ENCODE measurements at regions not wholly inside any gene's neighbourhood (a gene's known extent, or its start where the extent isn't known, plus 50 kb on each side); places are given as distances from the start of the nearest gene placed in this dataset.

DNA sequence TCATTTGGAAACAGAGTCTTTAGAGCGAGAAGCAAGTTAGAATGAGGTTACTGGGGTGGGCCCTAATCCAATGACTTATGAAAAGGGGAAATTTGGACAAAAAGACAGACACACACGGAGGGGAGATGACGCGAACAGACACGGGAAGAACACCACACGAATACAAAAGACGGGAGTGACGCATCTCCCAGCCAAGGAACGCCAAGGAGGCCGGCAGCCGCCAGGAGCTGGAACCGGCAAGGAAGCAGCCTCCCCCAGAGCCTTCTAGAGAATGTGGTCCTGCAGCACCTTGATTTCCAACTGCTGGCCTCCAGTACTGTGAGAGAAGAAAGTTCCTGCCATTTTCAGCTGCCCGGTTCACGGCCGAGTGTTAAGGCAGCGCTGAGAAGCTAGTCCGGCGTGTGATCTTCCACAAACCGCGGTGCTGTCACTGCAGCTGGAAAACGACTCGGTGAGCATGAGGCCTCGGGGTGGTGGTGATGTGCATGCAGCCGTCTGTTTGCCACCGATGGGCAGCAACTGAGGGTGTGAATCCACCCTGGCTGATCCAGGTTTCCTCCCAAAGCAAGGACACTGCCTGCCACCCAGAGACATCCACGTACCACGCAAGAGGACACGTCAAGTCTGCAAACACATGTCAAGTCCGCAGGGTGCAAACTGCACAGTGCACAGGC is 124.5 kb downstream of the NCOR2 start:
- TF ChIP-seq, protein P1, sequence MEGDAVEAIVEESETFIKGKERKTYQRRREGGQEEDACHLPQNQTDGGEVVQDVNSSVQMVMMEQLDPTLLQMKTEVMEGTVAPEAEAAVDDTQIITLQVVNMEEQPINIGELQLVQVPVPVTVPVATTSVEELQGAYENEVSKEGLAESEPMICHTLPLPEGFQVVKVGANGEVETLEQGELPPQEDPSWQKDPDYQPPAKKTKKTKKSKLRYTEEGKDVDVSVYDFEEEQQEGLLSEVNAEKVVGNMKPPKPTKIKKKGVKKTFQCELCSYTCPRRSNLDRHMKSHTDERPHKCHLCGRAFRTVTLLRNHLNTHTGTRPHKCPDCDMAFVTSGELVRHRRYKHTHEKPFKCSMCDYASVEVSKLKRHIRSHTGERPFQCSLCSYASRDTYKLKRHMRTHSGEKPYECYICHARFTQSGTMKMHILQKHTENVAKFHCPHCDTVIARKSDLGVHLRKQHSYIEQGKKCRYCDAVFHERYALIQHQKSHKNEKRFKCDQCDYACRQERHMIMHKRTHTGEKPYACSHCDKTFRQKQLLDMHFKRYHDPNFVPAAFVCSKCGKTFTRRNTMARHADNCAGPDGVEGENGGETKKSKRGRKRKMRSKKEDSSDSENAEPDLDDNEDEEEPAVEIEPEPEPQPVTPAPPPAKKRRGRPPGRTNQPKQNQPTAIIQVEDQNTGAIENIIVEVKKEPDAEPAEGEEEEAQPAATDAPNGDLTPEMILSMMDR (IDR thresholded peaks at IDR 0.05) = no peak
- no peak for TF ChIP-seq POLR2A (IDR thresholded peaks at IDR 0.05)
